ENCODE measurements at regions not wholly inside any gene's neighbourhood (a gene's known extent, or its start where the extent isn't known, plus 50 kb on each side); places are given as distances from the start of the nearest gene placed in this dataset.

DNA sequence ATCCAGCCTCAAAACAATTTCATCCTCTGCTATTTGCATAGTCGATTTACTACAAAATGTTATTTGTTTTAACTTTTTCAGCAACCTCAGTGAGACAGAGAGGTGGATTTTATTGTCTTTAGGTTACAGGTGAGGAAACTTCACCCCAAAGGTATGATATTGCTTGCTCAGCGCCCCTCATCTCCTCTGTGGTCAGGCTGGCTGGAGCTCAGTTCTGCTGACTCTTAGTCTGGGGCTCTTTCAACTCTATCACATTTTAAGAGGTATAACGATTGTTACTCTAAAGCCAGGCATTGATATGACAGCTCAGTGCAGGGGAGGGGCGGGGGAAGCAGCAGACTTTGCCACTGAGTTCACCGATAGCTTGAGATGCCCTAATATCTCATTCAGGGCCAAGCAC lies 103.0 kb upstream of the DPH6 start:
- no peak overlapping the region for H3K4me2 ChIP-seq (ENCODE audit: insufficient read depth, low read length)
- no peak for DNase-seq (ENCODE audit: extremely low read depth in 1 of 4, low spot score in 3 of 4)
- H2AFZ ChIP-seq (ENCODE audit: low read depth, low read length): no peak overlapping the region; the same call in 1 of the 2 replicates
- no peaks in the 10 kb centered on the region for H3K79me2 ChIP-seq (ENCODE audit: control insufficient read depth, insufficient read depth, low read length)
- no peaks in the 10 kb centered on the region for H3K27me3 ChIP-seq (ENCODE audit: control insufficient read depth in 2 of 2, insufficient read depth in 2 of 2, low read length in 2 of 2)
- intact Hi-C loops (cut with micrococcal nuclease): no loop called here
- H3K9me3 ChIP-seq (replicated peaks; ENCODE audit: control insufficient read depth, insufficient read depth, low read depth, low read length): no peaks in the 10 kb centered on the region
- FAIRE-seq: no peak
- no TSS peak for BruUV-seq (replicated peaks)
- ChIA-PET CTCF (ENCODE audit: low intra/inter-chr PET ratio) (no interaction called here), POLR2A (no interaction called here)
- H3K27ac ChIP-seq (ENCODE audit: extremely low read depth, low read depth, low read length): no peak overlapping the region
- ATAC-seq: no peak
- H3K4me1 ChIP-seq (replicated peaks in 1 of 2; ENCODE audit: control insufficient read depth in 2 of 2, insufficient read depth in 2 of 2, low read length in 2 of 2): no peaks in the 10 kb centered on the region
- H3K9me1 ChIP-seq (ENCODE audit: control insufficient read depth, insufficient read depth, low read length): no peaks in the 10 kb centered on the region
- no peak overlapping the region for H3K4me3 ChIP-seq
- H3K9ac ChIP-seq (ENCODE audit: insufficient read depth in 1 of 2, low read depth in 2 of 2, low read length in 2 of 2): no peak overlapping the region
- no peaks in the 10 kb centered on the region for H3K36me3 ChIP-seq (ENCODE audit: control insufficient read depth, insufficient read depth, low read length)
- WGBS (ENCODE audit: insufficient coverage, low coverage, missing lambda C conversion rate): 15% methylated on average over 5 of the region's 5 CpGs
- in situ Hi-C loops (cut with MboI): no loop called here
- no peaks in the 10 kb centered on the region for H4K20me1 ChIP-seq (replicated peaks; ENCODE audit: control insufficient read depth, insufficient read depth, low read length)
- TF ChIP-seq MIER1 (IDR thresholded peaks at IDR 0.05; ENCODE audit: low read depth) (no peak), ZNF174 (CRISPR knock-in tag; IDR thresholded peaks at IDR 0.05) (no peak), ZNF354B (CRISPR knock-in tag; IDR thresholded peaks at IDR 0.05) (no peak), KDM4B (IDR thresholded peaks at IDR 0.05; ENCODE audit: borderline replicate concordance in 2 of 2, low read depth in 1 of 2) (no peak), CREB5 (CRISPR knock-in tag; IDR thresholded peaks at IDR 0.05) (no peak), ZNF134 (CRISPR knock-in tag; conservative IDR thresholded peaks at IDR 0.05) (no peak), ZFX (CRISPR knock-in tag; IDR thresholded peaks at IDR 0.05) (no peak), MECOM (CRISPR knock-in tag; IDR thresholded peaks at IDR 0.05) (no peak), CHAMP1 (IDR thresholded peaks at IDR 0.05) (no peak)
- TF ChIP-seq, protein P1, sequence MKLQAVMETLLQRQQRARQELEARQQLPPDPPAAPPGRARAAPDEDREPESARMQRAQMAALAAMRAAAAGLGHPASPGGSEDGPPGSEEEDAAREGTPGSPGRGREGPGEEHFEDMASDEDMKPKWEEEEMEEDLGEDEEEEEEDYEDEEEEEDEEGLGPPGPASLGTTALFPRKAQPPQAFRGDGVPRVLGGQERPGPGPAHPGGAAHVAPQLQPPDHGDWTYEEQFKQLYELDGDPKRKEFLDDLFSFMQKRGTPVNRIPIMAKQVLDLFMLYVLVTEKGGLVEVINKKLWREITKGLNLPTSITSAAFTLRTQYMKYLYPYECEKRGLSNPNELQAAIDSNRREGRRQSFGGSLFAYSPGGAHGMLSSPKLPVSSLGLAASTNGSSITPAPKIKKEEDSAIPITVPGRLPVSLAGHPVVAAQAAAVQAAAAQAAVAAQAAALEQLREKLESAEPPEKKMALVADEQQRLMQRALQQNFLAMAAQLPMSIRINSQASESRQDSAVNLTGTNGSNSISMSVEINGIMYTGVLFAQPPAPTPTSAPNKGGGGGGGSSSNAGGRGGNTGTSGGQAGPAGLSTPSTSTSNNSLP (IDR thresholded peaks at IDR 0.05; ENCODE audit: borderline replicate concordance, low read depth, low read length): no peak
- TF ChIP-seq, protein P2, sequence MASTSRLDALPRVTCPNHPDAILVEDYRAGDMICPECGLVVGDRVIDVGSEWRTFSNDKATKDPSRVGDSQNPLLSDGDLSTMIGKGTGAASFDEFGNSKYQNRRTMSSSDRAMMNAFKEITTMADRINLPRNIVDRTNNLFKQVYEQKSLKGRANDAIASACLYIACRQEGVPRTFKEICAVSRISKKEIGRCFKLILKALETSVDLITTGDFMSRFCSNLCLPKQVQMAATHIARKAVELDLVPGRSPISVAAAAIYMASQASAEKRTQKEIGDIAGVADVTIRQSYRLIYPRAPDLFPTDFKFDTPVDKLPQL (IDR thresholded peaks at IDR 0.05; ENCODE audit: extremely low read depth, insufficient read length): no peak
- TF ChIP-seq, protein P3, sequence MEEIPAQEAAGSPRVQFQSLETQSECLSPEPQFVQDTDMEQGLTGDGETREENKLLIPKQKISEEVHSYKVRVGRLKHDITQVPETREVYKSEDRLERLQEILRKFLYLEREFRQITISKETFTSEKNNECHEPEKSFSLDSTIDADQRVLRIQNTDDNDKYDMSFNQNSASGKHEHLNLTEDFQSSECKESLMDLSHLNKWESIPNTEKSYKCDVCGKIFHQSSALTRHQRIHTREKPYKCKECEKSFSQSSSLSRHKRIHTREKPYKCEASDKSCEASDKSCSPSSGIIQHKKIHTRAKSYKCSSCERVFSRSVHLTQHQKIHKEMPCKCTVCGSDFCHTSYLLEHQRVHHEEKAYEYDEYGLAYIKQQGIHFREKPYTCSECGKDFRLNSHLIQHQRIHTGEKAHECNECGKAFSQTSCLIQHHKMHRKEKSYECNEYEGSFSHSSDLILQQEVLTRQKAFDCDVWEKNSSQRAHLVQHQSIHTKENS (CRISPR knock-in tag; IDR thresholded peaks at IDR 0.05): no peak
- TF ChIP-seq, protein P4, sequence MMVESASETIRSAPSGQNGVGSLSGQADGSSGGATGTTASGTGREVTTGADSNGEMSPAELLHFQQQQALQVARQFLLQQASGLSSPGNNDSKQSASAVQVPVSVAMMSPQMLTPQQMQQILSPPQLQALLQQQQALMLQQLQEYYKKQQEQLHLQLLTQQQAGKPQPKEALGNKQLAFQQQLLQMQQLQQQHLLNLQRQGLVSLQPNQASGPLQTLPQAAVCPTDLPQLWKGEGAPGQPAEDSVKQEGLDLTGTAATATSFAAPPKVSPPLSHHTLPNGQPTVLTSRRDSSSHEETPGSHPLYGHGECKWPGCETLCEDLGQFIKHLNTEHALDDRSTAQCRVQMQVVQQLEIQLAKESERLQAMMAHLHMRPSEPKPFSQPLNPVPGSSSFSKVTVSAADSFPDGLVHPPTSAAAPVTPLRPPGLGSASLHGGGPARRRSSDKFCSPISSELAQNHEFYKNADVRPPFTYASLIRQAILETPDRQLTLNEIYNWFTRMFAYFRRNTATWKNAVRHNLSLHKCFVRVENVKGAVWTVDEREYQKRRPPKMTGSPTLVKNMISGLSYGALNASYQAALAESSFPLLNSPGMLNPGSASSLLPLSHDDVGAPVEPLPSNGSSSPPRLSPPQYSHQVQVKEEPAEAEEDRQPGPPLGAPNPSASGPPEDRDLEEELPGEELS (CRISPR knock-in tag; IDR thresholded peaks at IDR 0.05; ENCODE audit: borderline replicate concordance): no peak
